Astrocyte (in vitro differentiated cells and primary cell): ENCODE measurements at regions not wholly inside any gene's neighbourhood (a gene's known extent, or its start where the extent isn't known, plus 50 kb on each side); places are given as distances from the start of the nearest gene placed in this dataset.

Source experiments
- DNase-seq: peaks from one replicate; pipeline ENCODE4 v3.0.0-alpha.2; 2010; ENCODE audit warnings: low read depth
- FAIRE-seq: peaks from 2 replicates; lab custom pipeline; 2011; peaks lifted over from hg19 to GRCh38; lab: Jason Lieb, UNC
- H2AFZ ChIP-seq: 2 replicates; pipeline ENCODE4 v1.6.0; 2012; ENCODE audit warnings: low read depth, low read length, inconsistent platforms
- H3K27ac ChIP-seq: 2 replicates; pipeline ENCODE4 v1.5.1; 2011; ENCODE audit warnings: low read depth, low read length, inconsistent platforms
- H3K27me3 ChIP-seq: 2 replicates; pipeline ENCODE4 v1.6.0; 2011; ENCODE audit warnings: low read length, inconsistent platforms; ENCODE audit not compliant: insufficient read depth
- H3K36me3 ChIP-seq: 2 replicates; pipeline ENCODE4 v1.5.1; 2011; ENCODE audit warnings: low read length, inconsistent platforms; ENCODE audit not compliant: insufficient read depth
- H3K4me1 ChIP-seq: 2 replicates; pipeline ENCODE4 v1.5.1; 2011; ENCODE audit warnings: low read length, inconsistent platforms; ENCODE audit not compliant: insufficient read depth
- H3K4me2 ChIP-seq: 2 replicates; pipeline ENCODE4 v1.6.0; 2012; ENCODE audit warnings: low read length, inconsistent platforms
- H3K4me3 ChIP-seq: 2 replicates; pipeline ENCODE4 v1.5.1; 2011; ENCODE audit warnings: low read depth, mild to moderate bottlenecking, low read length, inconsistent platforms; ENCODE audit not compliant: insufficient read depth
- H3K79me2 ChIP-seq: 2 replicates; pipeline ENCODE4 v1.6.0; 2012; ENCODE audit warnings: mild to moderate bottlenecking, low read length, inconsistent platforms; ENCODE audit not compliant: insufficient read depth
- H3K9ac ChIP-seq: 2 replicates; pipeline ENCODE4 v1.6.0; 2012; ENCODE audit warnings: mild to moderate bottlenecking, low read length, inconsistent platforms
- H3K9me3 ChIP-seq: 2 replicates; pipeline ENCODE4 v1.5.1; 2012; ENCODE audit warnings: low read depth, mild to moderate bottlenecking, low read length, inconsistent platforms; ENCODE audit not compliant: insufficient read depth
- H4K20me1 ChIP-seq: 2 replicates; pipeline ENCODE4 v1.6.0; 2012; ENCODE audit warnings: low read length, inconsistent platforms; ENCODE audit not compliant: insufficient read depth
- H3K27ac Mint-ChIP-seq: one replicate; pipeline ENCODE4 v1.8.0; 2021; ENCODE audit warnings: mild to moderate bottlenecking, mixed read lengths; ENCODE audit not compliant: unreplicated experiment
- H3K27me3 Mint-ChIP-seq: one replicate; pipeline ENCODE4 v1.8.0; 2021; ENCODE audit warnings: low read depth, mixed read lengths; ENCODE audit not compliant: unreplicated experiment
- H3K36me3 Mint-ChIP-seq: one replicate; pipeline ENCODE4 v1.8.0; 2021; ENCODE audit warnings: low read depth, mixed read lengths; ENCODE audit not compliant: unreplicated experiment
- H3K4me1 Mint-ChIP-seq: one replicate; pipeline ENCODE4 v1.8.0; 2021; ENCODE audit warnings: low read depth, mixed read lengths; ENCODE audit not compliant: unreplicated experiment
- H3K4me3 Mint-ChIP-seq: one replicate; pipeline ENCODE4 v1.8.0; 2021; ENCODE audit warnings: mild to moderate bottlenecking, moderate library complexity, mixed read lengths; ENCODE audit not compliant: unreplicated experiment
- H3K9me3 Mint-ChIP-seq: one replicate; pipeline ENCODE4 v1.8.0; 2021; ENCODE audit warnings: mild to moderate bottlenecking, mixed read lengths; ENCODE audit not compliant: unreplicated experiment
- EZH2 ChIP-seq: IDR thresholded peaks from 2 replicates; pipeline ENCODE4 v1.6.1; 2012; ENCODE audit warnings: mild to moderate bottlenecking, low read length, inconsistent platforms; ENCODE audit not compliant: insufficient read depth
- TF ChIP-seq, protein P1 (sequence below): IDR thresholded peaks from 2 replicates; pipeline ENCODE4 v1.5.1; 2011; ENCODE audit warnings: low read depth, mild to moderate bottlenecking, inconsistent platforms, low read length, moderate library complexity; ENCODE audit not compliant: insufficient read depth

DNA sequence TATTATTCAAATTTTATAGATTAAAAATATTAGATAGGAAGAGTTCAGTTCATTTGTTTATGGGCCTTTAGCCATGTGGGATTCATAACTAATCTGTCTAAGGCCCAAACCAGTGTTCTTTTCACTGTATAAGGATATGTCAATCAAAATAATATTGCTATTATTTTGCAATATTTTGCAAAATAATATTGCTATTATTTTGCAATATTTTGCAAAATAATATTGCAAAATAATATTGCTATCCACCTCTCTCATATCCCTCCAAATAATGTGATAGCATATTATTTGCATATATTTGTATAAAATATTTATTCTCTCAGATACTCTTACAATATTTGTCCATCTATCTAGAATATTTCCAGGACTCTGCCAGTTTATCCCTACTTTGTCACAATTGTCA lies 595.3 kb upstream of the PTCHD4 start:
- H3K27me3 Mint-ChIP-seq = no peaks in the 10 kb centered on the region
- H3K27ac ChIP-seq = no peak overlapping the region
- H3K36me3 ChIP-seq = no peaks in the 10 kb centered on the region
- no peaks in the 10 kb centered on the region for H3K79me2 ChIP-seq
- H3K4me3 ChIP-seq = no peak overlapping the region
- no peak overlapping the region for H3K4me3 Mint-ChIP-seq
- DNase-seq (no peak), FAIRE-seq (no peak)
- no peaks in the 10 kb centered on the region for H3K4me1 Mint-ChIP-seq
- H2AFZ ChIP-seq = no peak overlapping the region
- H3K27ac Mint-ChIP-seq = no peak overlapping the region
- H3K4me1 ChIP-seq = no peaks in the 10 kb centered on the region
- no peaks in the 10 kb centered on the region for H4K20me1 ChIP-seq
- no peaks in the 10 kb centered on the region for H3K36me3 Mint-ChIP-seq
- no peaks in the 10 kb centered on the region for H3K27me3 ChIP-seq
- H3K9ac ChIP-seq = no peak overlapping the region
- TF ChIP-seq, protein P1, sequence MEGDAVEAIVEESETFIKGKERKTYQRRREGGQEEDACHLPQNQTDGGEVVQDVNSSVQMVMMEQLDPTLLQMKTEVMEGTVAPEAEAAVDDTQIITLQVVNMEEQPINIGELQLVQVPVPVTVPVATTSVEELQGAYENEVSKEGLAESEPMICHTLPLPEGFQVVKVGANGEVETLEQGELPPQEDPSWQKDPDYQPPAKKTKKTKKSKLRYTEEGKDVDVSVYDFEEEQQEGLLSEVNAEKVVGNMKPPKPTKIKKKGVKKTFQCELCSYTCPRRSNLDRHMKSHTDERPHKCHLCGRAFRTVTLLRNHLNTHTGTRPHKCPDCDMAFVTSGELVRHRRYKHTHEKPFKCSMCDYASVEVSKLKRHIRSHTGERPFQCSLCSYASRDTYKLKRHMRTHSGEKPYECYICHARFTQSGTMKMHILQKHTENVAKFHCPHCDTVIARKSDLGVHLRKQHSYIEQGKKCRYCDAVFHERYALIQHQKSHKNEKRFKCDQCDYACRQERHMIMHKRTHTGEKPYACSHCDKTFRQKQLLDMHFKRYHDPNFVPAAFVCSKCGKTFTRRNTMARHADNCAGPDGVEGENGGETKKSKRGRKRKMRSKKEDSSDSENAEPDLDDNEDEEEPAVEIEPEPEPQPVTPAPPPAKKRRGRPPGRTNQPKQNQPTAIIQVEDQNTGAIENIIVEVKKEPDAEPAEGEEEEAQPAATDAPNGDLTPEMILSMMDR = no peak
- no peak for TF ChIP-seq EZH2
- no peak overlapping the region for H3K4me2 ChIP-seq
- no peaks in the 10 kb centered on the region for H3K9me3 Mint-ChIP-seq
- no peaks in the 10 kb centered on the region for H3K9me3 ChIP-seq

DNA sequence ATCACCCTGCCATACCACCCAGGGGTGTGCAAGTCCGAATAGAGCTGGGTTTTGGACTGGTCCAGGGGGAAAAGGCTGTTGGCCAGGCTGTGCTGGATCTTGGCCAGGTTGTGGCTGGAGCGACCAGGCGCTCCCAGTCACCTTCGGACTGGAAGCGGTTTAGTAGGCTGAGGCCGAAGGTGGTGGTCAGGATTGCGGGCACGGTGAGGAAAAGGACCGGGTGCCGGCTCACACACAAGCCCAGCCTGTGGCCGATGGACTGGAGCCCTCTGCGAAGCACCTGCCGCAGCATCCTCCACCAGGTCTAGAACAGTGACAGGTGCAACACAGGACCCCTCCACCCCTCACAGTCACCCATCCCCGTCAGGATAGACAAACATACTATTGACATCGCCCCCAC lies 590.6 kb upstream of the PTCHD4 start:
- DNase-seq (no peak), FAIRE-seq (no peak)
- no peak overlapping the region for H3K4me2 ChIP-seq
- no peak for TF ChIP-seq EZH2
- TF ChIP-seq, protein P1 = no peak
- H4K20me1 ChIP-seq = no peaks in the 10 kb centered on the region
- H3K27me3 Mint-ChIP-seq = no peaks in the 10 kb centered on the region
- H3K36me3 Mint-ChIP-seq = no peaks in the 10 kb centered on the region
- H3K36me3 ChIP-seq = no peaks in the 10 kb centered on the region
- H3K9me3 ChIP-seq = no peaks in the 10 kb centered on the region
- H3K79me2 ChIP-seq = no peaks in the 10 kb centered on the region
- no peaks in the 10 kb centered on the region for H3K4me1 Mint-ChIP-seq
- H3K4me1 ChIP-seq = no peaks in the 10 kb centered on the region
- no peak overlapping the region for H3K4me3 ChIP-seq
- no peak overlapping the region for H3K27ac ChIP-seq
- H3K9ac ChIP-seq = no peak overlapping the region
- no peak overlapping the region for H3K4me3 Mint-ChIP-seq
- no peak overlapping the region for H3K27ac Mint-ChIP-seq
- H3K9me3 Mint-ChIP-seq = peaks cover 2% of the 10 kb centered on the region
- H3K27me3 ChIP-seq = no peaks in the 10 kb centered on the region
- no peak overlapping the region for H2AFZ ChIP-seq

GRCh38 chr6:48695872-48696271 lies 584.9 kb upstream of the PTCHD4 start:
- Histone ChIP-seq H3K4me3 (no peak overlapping the region), H3K9ac (no peak overlapping the region), H3K4me1 (no peaks in the 10 kb centered on the region), H4K20me1 (no peaks in the 10 kb centered on the region), H3K27ac (no peak overlapping the region), H3K27me3 (no peaks in the 10 kb centered on the region), H3K36me3 (no peaks in the 10 kb centered on the region), H2AFZ (no peak overlapping the region), H3K79me2 (no peaks in the 10 kb centered on the region), H3K4me2 (no peak overlapping the region), H3K9me3 (no peaks in the 10 kb centered on the region)
- Mint-ChIP-seq H3K4me1 (no peaks in the 10 kb centered on the region), H3K4me3 (no peak overlapping the region), H3K36me3 (peaks cover 1% of the 10 kb centered on the region), H3K27ac (no peak overlapping the region), H3K27me3 (no peaks in the 10 kb centered on the region), H3K9me3 (peaks cover 12% of the 10 kb centered on the region)
- TF ChIP-seq EZH2 = no peak
- TF ChIP-seq, protein P1 = no peak
- FAIRE-seq (no peak), DNase-seq (no peak)
